Peyer's patch (tissue), 4 donors: ENCODE measurements at regions not wholly inside any gene's neighbourhood (a gene's known extent, or its start where the extent isn't known, plus 50 kb on each side); places are given as distances from the start of the nearest gene placed in this dataset.
A peak's percentile ranks its signal among the peaks of the same experiment; 100 is the strongest.

Experiments
- POLR2A ChIP-seq, 2 donors: fragments of 450-650 bp; IDR thresholded peaks; one replicate each; pipeline ENCODE4 v1.5.1; 2017; ENCODE audit warnings: antibody characterized with exemption in 2 of 2, mild to moderate bottlenecking in 2 of 2, moderate library complexity in 2 of 2
- TF ChIP-seq, protein P1 (sequence below), 6 experiments: fragments of 450-650 bp in 4 of 6; fragments of 200-600 bp in 2 of 6; sonication (generic) in 1 of 6; IDR thresholded peaks; one replicate each; pipeline ENCODE4 v1.5.1; 2017 to 2019; ENCODE audit warnings: antibody characterized with exemption in 6 of 6, mild to moderate bottlenecking in 3 of 6, moderate library complexity in 1 of 6

- TF ChIP-seq, protein P1, sequence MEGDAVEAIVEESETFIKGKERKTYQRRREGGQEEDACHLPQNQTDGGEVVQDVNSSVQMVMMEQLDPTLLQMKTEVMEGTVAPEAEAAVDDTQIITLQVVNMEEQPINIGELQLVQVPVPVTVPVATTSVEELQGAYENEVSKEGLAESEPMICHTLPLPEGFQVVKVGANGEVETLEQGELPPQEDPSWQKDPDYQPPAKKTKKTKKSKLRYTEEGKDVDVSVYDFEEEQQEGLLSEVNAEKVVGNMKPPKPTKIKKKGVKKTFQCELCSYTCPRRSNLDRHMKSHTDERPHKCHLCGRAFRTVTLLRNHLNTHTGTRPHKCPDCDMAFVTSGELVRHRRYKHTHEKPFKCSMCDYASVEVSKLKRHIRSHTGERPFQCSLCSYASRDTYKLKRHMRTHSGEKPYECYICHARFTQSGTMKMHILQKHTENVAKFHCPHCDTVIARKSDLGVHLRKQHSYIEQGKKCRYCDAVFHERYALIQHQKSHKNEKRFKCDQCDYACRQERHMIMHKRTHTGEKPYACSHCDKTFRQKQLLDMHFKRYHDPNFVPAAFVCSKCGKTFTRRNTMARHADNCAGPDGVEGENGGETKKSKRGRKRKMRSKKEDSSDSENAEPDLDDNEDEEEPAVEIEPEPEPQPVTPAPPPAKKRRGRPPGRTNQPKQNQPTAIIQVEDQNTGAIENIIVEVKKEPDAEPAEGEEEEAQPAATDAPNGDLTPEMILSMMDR (IDR thresholded peaks at IDR 0.05), result peak in 1 of 6 experiments; percentile 18
- no peak for TF ChIP-seq POLR2A (IDR thresholded peaks at IDR 0.05)
Observed at GRCh38 chr12:23376238-23376637, 573.2 kb downstream of the SOX5 start.
